HepG2 (cell line): ENCODE measurements at regions not wholly inside any gene's neighbourhood (a gene's known extent, or its start where the extent isn't known, plus 50 kb on each side); places are given as distances from the start of the nearest gene placed in this dataset.

Experiments
- ATM ChIP-seq: fragments of 450-650 bp; IDR thresholded peaks from 2 replicates; pipeline ENCODE4 v1.7.1; 2017; ENCODE audit warnings: mild to moderate bottlenecking, borderline replicate concordance
- BORCS8-MEF2B ChIP-seq: sonication (generic); formaldehyde crosslinking; IDR thresholded peaks from 2 replicates; pipeline ENCODE4 v1.8.0; 2022; ENCODE audit warnings: mild to moderate bottlenecking, missing genetic modification reagents
- E2F2 ChIP-seq: sonication (generic); formaldehyde crosslinking; IDR thresholded peaks from 2 replicates; pipeline ENCODE4 v1.4.0; 2020; ENCODE audit warnings: missing genetic modification reagents, borderline replicate concordance
- KMT2A ChIP-seq: sonication (generic); formaldehyde crosslinking; IDR thresholded peaks from 2 replicates; pipeline ENCODE4 v1.4.0; 2020; ENCODE audit warnings: missing genetic modification reagents
- NFE2L2 ChIP-seq: fragments of 150-350 bp; IDR thresholded peaks from 2 replicates; pipeline ENCODE4 v1.6.1; 2014; ENCODE audit warnings: low read length
- NR2F6 ChIP-seq, 2 experiments: IDR thresholded peaks; 2 replicates each; pipeline ENCODE4 v1.6.1; 2016; ENCODE audit warnings: antibody characterized with exemption in 1 of 2, mild to moderate bottlenecking in 1 of 2
- RARA ChIP-seq: IDR thresholded peaks from 2 replicates; pipeline ENCODE4 v1.6.1; 2016; ENCODE audit warnings: missing genetic modification reagents, missing compliant biosample characterization
- SPEN ChIP-seq: sonication (generic); formaldehyde crosslinking; IDR thresholded peaks from 2 replicates; pipeline ENCODE4 v1.5.1; 2020; ENCODE audit warnings: low read depth, mild to moderate bottlenecking, missing genetic modification reagents
- TFE3 ChIP-seq: IDR thresholded peaks from 2 replicates; pipeline ENCODE4 v1.6.1; 2016
- ZFX ChIP-seq: sonication (generic); formaldehyde crosslinking; IDR thresholded peaks from 2 replicates; pipeline ENCODE4 v1.4.0; 2020; ENCODE audit warnings: mild to moderate bottlenecking, low read depth, missing genetic modification reagents, moderate library complexity
- ZNF10 ChIP-seq: sonication (generic); formaldehyde crosslinking; IDR thresholded peaks from 2 replicates; pipeline ENCODE4 v1.4.0; 2020; ENCODE audit warnings: mild to moderate bottlenecking, low read depth, missing genetic modification reagents, borderline replicate concordance
- ZNF407 ChIP-seq: sonication (generic); formaldehyde crosslinking; IDR thresholded peaks from one replicate; pipeline ENCODE4 v1.5.1; 2020; ENCODE audit warnings: mild to moderate bottlenecking, missing genetic modification reagents; ENCODE audit errors: not compliant biosample characterization
- ZNF773 ChIP-seq: sonication (generic); formaldehyde crosslinking; IDR thresholded peaks from 2 replicates; pipeline ENCODE4 v1.4.0; 2020; ENCODE audit warnings: missing genetic modification reagents, borderline replicate concordance
- TF ChIP-seq, protein P1 (sequence below): sonication (generic); formaldehyde crosslinking; IDR thresholded peaks from 2 replicates; pipeline ENCODE4 v1.4.0; 2020; ENCODE audit warnings: missing genetic modification reagents
- TF ChIP-seq, protein P2 (sequence below): sonication (generic); formaldehyde crosslinking; IDR thresholded peaks from 2 replicates; pipeline ENCODE4 v1.5.0; 2020; ENCODE audit warnings: missing genetic modification reagents

DNA sequence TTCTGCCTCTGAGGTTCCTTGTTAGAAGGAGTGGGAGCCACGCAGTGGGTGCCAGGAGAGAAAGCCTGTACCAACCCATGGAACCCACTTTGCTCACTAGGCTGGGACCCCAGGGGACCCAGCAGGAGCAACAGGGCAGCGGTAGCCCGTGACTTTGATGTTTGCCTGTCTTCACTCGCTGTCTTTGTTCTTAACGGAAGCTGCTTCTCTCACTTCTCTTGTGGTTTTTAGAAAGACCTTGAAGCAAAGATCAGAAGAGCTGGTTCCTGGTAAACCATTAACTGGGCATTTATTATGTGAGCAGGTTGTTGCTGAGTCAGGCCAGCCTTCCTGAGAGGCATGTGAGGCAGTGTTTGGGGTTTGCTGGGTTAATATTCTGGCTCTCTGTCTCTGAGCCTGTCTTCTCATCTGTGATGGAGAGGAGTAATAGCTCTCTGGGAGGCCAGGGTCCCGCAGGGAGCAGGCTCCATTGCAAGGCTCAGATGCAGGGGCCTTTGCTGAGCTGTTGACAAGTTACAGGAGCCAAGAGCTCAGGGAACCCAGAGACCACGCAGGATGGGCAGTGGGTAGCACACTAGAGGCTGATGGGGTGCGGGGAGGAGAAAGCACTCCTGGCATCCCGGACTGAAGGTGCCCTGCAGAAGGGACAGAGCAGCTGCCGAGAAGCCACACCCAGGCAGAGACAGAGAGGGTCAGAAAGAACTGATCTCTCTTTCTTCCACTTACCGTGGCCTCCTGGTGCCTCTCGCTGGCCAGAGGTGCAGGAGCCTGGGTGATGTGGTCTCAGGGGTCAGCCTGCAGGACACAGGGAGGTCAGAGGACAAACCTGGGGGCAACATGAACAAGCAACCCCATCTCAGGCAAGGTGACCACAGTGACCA, 367.5 kb upstream of the C1orf174 start (continued):
- TF ChIP-seq TFE3 (CRISPR knock-in tag) = peak; percentile 92
- TF ChIP-seq SPEN (CRISPR knock-in tag) = 0 out of 2 replicates have a peak, but pooled peaks have one; percentile 24
- TF ChIP-seq RARA (CRISPR knock-in tag) = peak; percentile 84; the same call in 1 of the 2 replicates
- no peak for TF ChIP-seq ZNF407 (CRISPR knock-in tag)
- TF ChIP-seq ZFX = no peak
- TF ChIP-seq NR2F6 (IDR thresholded peaks at IDR 0.05) = peak; percentile 64
- TF ChIP-seq NR2F6 (CRISPR knock-in tag; IDR thresholded peaks at IDR 0.05) = peak; percentile 60
- TF ChIP-seq BORCS8-MEF2B (CRISPR knock-in tag) = 0 out of 2 replicates have a peak, but pooled peaks have one; percentile 59
- no peak for TF ChIP-seq E2F2 (CRISPR knock-in tag)
- no peak for TF ChIP-seq ZNF773 (CRISPR knock-in tag)
- TF ChIP-seq, protein P1, sequence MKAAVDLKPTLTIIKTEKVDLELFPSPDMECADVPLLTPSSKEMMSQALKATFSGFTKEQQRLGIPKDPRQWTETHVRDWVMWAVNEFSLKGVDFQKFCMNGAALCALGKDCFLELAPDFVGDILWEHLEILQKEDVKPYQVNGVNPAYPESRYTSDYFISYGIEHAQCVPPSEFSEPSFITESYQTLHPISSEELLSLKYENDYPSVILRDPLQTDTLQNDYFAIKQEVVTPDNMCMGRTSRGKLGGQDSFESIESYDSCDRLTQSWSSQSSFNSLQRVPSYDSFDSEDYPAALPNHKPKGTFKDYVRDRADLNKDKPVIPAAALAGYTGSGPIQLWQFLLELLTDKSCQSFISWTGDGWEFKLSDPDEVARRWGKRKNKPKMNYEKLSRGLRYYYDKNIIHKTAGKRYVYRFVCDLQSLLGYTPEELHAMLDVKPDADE = no peak
- no peak for TF ChIP-seq KMT2A (CRISPR knock-in tag)
- TF ChIP-seq, protein P2, sequence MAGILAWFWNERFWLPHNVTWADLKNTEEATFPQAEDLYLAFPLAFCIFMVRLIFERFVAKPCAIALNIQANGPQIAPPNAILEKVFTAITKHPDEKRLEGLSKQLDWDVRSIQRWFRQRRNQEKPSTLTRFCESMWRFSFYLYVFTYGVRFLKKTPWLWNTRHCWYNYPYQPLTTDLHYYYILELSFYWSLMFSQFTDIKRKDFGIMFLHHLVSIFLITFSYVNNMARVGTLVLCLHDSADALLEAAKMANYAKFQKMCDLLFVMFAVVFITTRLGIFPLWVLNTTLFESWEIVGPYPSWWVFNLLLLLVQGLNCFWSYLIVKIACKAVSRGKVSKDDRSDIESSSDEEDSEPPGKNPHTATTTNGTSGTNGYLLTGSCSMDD = no peak
- no peak for TF ChIP-seq ZNF10 (CRISPR knock-in tag)
- no peak for TF ChIP-seq ATM
- TF ChIP-seq NFE2L2 = peak; percentile 94
